Mesothelial cell of epicardium (in vitro differentiated cells): ENCODE measurements at regions not wholly inside any gene's neighbourhood (a gene's known extent, or its start where the extent isn't known, plus 50 kb on each side); places are given as distances from the start of the nearest gene placed in this dataset.

Experiments used
- DNase-seq, 2 experiments: peaks; one replicate each; pipeline ENCODE4 v3.0.0; 2021; ENCODE audit warnings: low spot score in 2 of 2; ENCODE audit not compliant: unreplicated experiment in 2 of 2
- H3K27ac Mint-ChIP-seq: 2 replicates; pipeline ENCODE4 v1.8.0; 2021; ENCODE audit warnings: mixed read lengths
- H3K27me3 Mint-ChIP-seq: 2 replicates; pipeline ENCODE4 v1.8.0; 2021; ENCODE audit warnings: low read depth, mixed read lengths
- H3K36me3 Mint-ChIP-seq: 2 replicates; pipeline ENCODE4 v1.8.0; 2021; ENCODE audit warnings: mixed read lengths
- H3K4me1 Mint-ChIP-seq: 2 replicates; pipeline ENCODE4 v1.8.0; 2021; ENCODE audit warnings: mixed read lengths
- H3K4me3 Mint-ChIP-seq: 2 replicates; pipeline ENCODE4 v1.8.0; 2021; ENCODE audit warnings: mild to moderate bottlenecking, moderate library complexity, mixed read lengths
- H3K9me3 Mint-ChIP-seq: 2 replicates; pipeline ENCODE4 v1.8.0; 2021; ENCODE audit warnings: mixed read lengths
- CTCF ChIP-seq: fragments of 200-600 bp; sonication (generic); IDR thresholded peaks from one replicate; pipeline ENCODE4 v1.5.0; 2021; ENCODE audit warnings: antibody characterized with exemption; ENCODE audit not compliant: unreplicated experiment

- no peak overlapping the region for H3K27ac Mint-ChIP-seq
Measured at GRCh38 chr13:91216928-91217700, 130.4 kb upstream of the MIR17HG start.

GRCh38 chr13:91219201-91219600 is 128.3 kb upstream of the MIR17HG start:
- Mint-ChIP-seq H3K9me3 (peaks cover 8% of the 10 kb centered on the region), H3K27ac (no peak overlapping the region), H3K27me3 (no peaks in the 10 kb centered on the region), H3K4me3 (no peak overlapping the region), H3K36me3 (no peaks in the 10 kb centered on the region), H3K4me1 (peaks cover 33% of the 10 kb centered on the region)
- no peak for DNase-seq
- no peak for TF ChIP-seq CTCF

More at GRCh38 chr13:91216928-91217700, 130.4 kb upstream of the MIR17HG start:
- Mint-ChIP-seq H3K9me3 (peaks cover 7% of the 10 kb centered on the region), H3K4me1 (peaks cover 33% of the 10 kb centered on the region), H3K4me3 (no peak overlapping the region), H3K36me3 (no peaks in the 10 kb centered on the region), H3K27me3 (no peaks in the 10 kb centered on the region)
- no peak for TF ChIP-seq CTCF
- DNase-seq: no peak

GRCh38 chr13:91220872-91221271 is 126.6 kb upstream of the MIR17HG start:
- peaks cover 19% of the 10 kb centered on the region for H3K4me1 Mint-ChIP-seq
- no peak for DNase-seq
- no peak for TF ChIP-seq CTCF
- no peak overlapping the region for H3K27ac Mint-ChIP-seq
- peaks cover 7% of the 10 kb centered on the region for H3K9me3 Mint-ChIP-seq
- H3K36me3 Mint-ChIP-seq: no peaks in the 10 kb centered on the region
- no peaks in the 10 kb centered on the region for H3K27me3 Mint-ChIP-seq
- no peak overlapping the region for H3K4me3 Mint-ChIP-seq

- Mint-ChIP-seq H3K36me3 (no peaks in the 10 kb centered on the region), H3K9me3 (peaks cover 7% of the 10 kb centered on the region), H3K27me3 (no peaks in the 10 kb centered on the region), H3K4me1 (peaks cover 10% of the 10 kb centered on the region), H3K4me3 (no peak overlapping the region), H3K27ac (no peak overlapping the region)
- no peak for TF ChIP-seq CTCF
- DNase-seq: no peak
Measured at GRCh38 chr13:91228108-91228507, 119.4 kb upstream of the MIR17HG start.

GRCh38 chr13:91228940-91229339 is 118.5 kb upstream of the MIR17HG start:
- DNase-seq: no peak
- Mint-ChIP-seq H3K9me3 (peaks cover 4% of the 10 kb centered on the region), H3K27me3 (no peaks in the 10 kb centered on the region), H3K4me1 (peaks cover 11% of the 10 kb centered on the region), H3K36me3 (no peaks in the 10 kb centered on the region), H3K4me3 (no peak overlapping the region), H3K27ac (no peak overlapping the region)
- TF ChIP-seq CTCF: no peak
